Activated CD4-positive, alpha-beta T cell treated with anti-CD3 and anti-CD28 coated beads, Interleukin-2, amount 10 ng/mL, durations not matched to agents 24 days and 14 days (primary cell): ENCODE measurements at regions not wholly inside any gene's neighbourhood (a gene's known extent, or its start where the extent isn't known, plus 50 kb on each side); places are given as distances from the start of the nearest gene placed in this dataset.

Experiments
- DNase-seq: peaks from one replicate; pipeline ENCODE4 v3.0.0; 2022
- H3K27ac Mint-ChIP-seq: one replicate; pipeline ENCODE4 v1.8.0; 2022; ENCODE audit warnings: mild to moderate bottlenecking, mixed read lengths
- H3K27me3 Mint-ChIP-seq: one replicate; pipeline ENCODE4 v1.8.0; 2022; ENCODE audit warnings: mixed read lengths
- H3K36me3 Mint-ChIP-seq: one replicate; pipeline ENCODE4 v1.8.0; 2022; ENCODE audit warnings: low read depth, mild to moderate bottlenecking, mixed read lengths
- H3K4me1 Mint-ChIP-seq: one replicate; pipeline ENCODE4 v1.8.0; 2021; ENCODE audit warnings: mixed read lengths
- H3K4me3 Mint-ChIP-seq: one replicate; pipeline ENCODE4 v1.8.0; 2022; ENCODE audit warnings: mild to moderate bottlenecking, moderate library complexity, mixed read lengths
- H3K9me3 Mint-ChIP-seq: one replicate; pipeline ENCODE4 v1.8.0; 2021; ENCODE audit warnings: mixed read lengths
- intact Hi-C: fragments of 100-400 bp; cut with micrococcal nuclease; formaldehyde crosslinking; loops from one replicate; pipeline ENCODE4 v1.15.1; 2023

GRCh38 chr14:22320362-22320750 is 268.7 kb downstream of the DAD1 start:
- H3K27ac Mint-ChIP-seq: peak overlapping the region; percentile 79
- no peaks in the 10 kb centered on the region for H3K36me3 Mint-ChIP-seq
- H3K4me3 Mint-ChIP-seq: peak overlapping the region; percentile 76
- H3K27me3 Mint-ChIP-seq: no peaks in the 10 kb centered on the region
- no peaks in the 10 kb centered on the region for H3K4me1 Mint-ChIP-seq
- DNase-seq: no peak
- intact Hi-C loops: no loop called here
- H3K9me3 Mint-ChIP-seq: no peaks in the 10 kb centered on the region

GRCh38 chr14:22319526-22320361 is 269.3 kb downstream of the DAD1 start:
- H3K9me3 Mint-ChIP-seq: no peaks in the 10 kb centered on the region
- no peaks in the 10 kb centered on the region for H3K4me1 Mint-ChIP-seq
- H3K27me3 Mint-ChIP-seq: no peaks in the 10 kb centered on the region
- intact Hi-C loops: loop anchor here (5.0 to 10.0 kb wide), 3 partner anchors 63 to 235 kb away; no protein-coding TSS in a partner anchor
- peak overlapping the region; percentile 76 for H3K27ac Mint-ChIP-seq
- H3K4me3 Mint-ChIP-seq: peak overlapping the region; percentile 76
- DNase-seq: peak; percentile 65
- no peaks in the 10 kb centered on the region for H3K36me3 Mint-ChIP-seq

DNA sequence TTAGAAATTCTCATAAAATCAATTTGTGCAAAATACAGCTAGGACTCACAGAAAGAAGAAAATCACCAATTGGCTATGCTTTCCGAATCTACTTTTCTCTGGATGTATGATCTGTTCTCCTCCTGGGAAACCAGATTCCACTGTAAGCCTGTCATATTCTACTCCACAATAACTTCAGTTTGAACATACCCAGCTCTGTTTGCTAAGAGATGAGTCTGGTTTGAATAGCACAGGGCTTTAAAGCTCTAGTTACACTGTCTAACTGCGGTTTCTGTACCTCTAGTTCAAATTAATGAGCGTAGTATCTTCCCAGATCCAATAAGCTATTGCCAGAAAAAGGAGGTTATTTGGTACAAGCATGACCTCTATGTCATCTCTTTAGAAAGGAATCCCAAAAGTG is 270.1 kb downstream of the DAD1 start:
- Mint-ChIP-seq H3K9me3 (no peaks in the 10 kb centered on the region), H3K27ac (peak overlapping the region; percentile 76), H3K27me3 (no peaks in the 10 kb centered on the region), H3K4me1 (no peaks in the 10 kb centered on the region), H3K4me3 (peak overlapping the region; percentile 32), H3K36me3 (no peaks in the 10 kb centered on the region)
- no peak for DNase-seq
- intact Hi-C loops: loop anchor here (5.0 to 10.0 kb wide), 3 partner anchors 63 to 236 kb away; no protein-coding TSS in a partner anchor

GRCh38 chr14:22316473-22316872 is 272.6 kb downstream of the DAD1 start:
- no peaks in the 10 kb centered on the region for H3K9me3 Mint-ChIP-seq
- H3K27ac Mint-ChIP-seq: peak overlapping the region; percentile 63
- DNase-seq: no peak
- H3K4me3 Mint-ChIP-seq: no peak overlapping the region
- H3K27me3 Mint-ChIP-seq: no peaks in the 10 kb centered on the region
- no peaks in the 10 kb centered on the region for H3K4me1 Mint-ChIP-seq
- intact Hi-C loops: loop anchor here (5.0 to 10.0 kb wide), 3 partner anchors 66 to 238 kb away; no protein-coding TSS in a partner anchor
- no peaks in the 10 kb centered on the region for H3K36me3 Mint-ChIP-seq

DNA sequence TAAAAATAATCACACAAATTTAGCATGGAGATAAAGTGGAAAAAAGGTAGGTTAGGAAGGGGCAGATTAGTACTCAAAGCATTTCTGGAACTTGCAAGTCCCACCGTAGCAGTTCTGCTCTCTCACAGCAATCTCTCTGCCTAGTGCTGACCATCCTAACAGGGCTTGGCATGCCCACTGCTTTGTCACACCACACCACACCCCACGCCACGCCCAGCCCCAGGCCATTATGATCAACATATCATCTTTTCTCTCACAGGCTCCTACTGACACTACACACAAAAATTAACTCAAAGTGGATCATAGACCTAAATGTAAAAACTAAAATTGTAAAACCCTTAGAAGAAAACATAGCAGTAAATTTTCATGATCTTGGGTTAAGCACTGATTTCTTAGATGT is 273.7 kb downstream of the DAD1 start:
- Mint-ChIP-seq H3K27ac (peak overlapping the region; percentile 85), H3K4me1 (no peaks in the 10 kb centered on the region), H3K27me3 (no peaks in the 10 kb centered on the region), H3K36me3 (no peaks in the 10 kb centered on the region), H3K9me3 (no peaks in the 10 kb centered on the region), H3K4me3 (no peak overlapping the region)
- no peak for DNase-seq
- intact Hi-C loops: loop anchor here (5.0 to 10.0 kb wide), 3 partner anchors 67 to 239 kb away; no protein-coding TSS in a partner anchor

GRCh38 chr14:22314183-22314820 is 274.7 kb downstream of the DAD1 start:
- no peaks in the 10 kb centered on the region for H3K4me1 Mint-ChIP-seq
- no peaks in the 10 kb centered on the region for H3K27me3 Mint-ChIP-seq
- H3K4me3 Mint-ChIP-seq: peak overlapping the region; percentile 69
- no peaks in the 10 kb centered on the region for H3K9me3 Mint-ChIP-seq
- DNase-seq: peak; percentile 60
- peak overlapping the region; percentile 85 for H3K27ac Mint-ChIP-seq
- intact Hi-C loops: loop anchor here (10.0 kb wide), 1 partner anchor 240 kb away; no protein-coding TSS in a partner anchor
- no peaks in the 10 kb centered on the region for H3K36me3 Mint-ChIP-seq

GRCh38 chr14:22313172-22313801 is 275.7 kb downstream of the DAD1 start:
- Mint-ChIP-seq H3K27me3 (no peaks in the 10 kb centered on the region), H3K4me3 (no peak overlapping the region), H3K27ac (peak overlapping the region; percentile 58), H3K9me3 (no peaks in the 10 kb centered on the region), H3K4me1 (no peaks in the 10 kb centered on the region), H3K36me3 (no peaks in the 10 kb centered on the region)
- intact Hi-C loops: loop anchor here (10.0 kb wide), 1 partner anchor 242 kb away; no protein-coding TSS in a partner anchor
- no peak for DNase-seq

DNA sequence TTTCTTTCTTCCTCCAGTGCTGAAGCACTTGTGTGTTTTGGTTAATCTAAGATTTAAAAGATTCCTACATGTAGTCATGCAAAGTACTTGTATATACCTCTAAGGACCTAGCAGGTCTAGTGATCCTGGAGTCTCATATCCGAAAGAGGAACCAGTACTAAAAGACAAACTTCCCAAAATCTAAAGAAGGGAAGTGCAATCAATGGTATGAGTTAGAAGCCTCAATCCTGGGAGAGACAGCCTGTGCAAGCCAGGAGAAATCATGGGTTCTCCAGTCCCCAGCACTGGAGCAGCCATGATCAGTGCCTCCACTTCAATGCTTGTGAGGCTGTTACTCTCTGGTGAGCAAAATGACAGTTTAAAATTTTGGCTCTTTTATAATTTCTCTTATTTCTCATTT is 277.4 kb downstream of the DAD1 start:
- Mint-ChIP-seq H3K27ac (no peak overlapping the region), H3K36me3 (no peaks in the 10 kb centered on the region), H3K27me3 (no peaks in the 10 kb centered on the region), H3K9me3 (no peaks in the 10 kb centered on the region), H3K4me1 (no peaks in the 10 kb centered on the region), H3K4me3 (no peak overlapping the region)
- intact Hi-C loops: loop anchor here (10.0 kb wide), 1 partner anchor 243 kb away; no protein-coding TSS in a partner anchor
- no peak for DNase-seq

- Mint-ChIP-seq H3K4me3 (no peak overlapping the region), H3K27me3 (no peaks in the 10 kb centered on the region), H3K36me3 (no peaks in the 10 kb centered on the region), H3K27ac (no peak overlapping the region), H3K9me3 (no peaks in the 10 kb centered on the region), H3K4me1 (no peaks in the 10 kb centered on the region)
- intact Hi-C loops: no loop called here
- no peak for DNase-seq
Measured at GRCh38 chr14:22305607-22306006, 283.4 kb downstream of the DAD1 start.

DNA sequence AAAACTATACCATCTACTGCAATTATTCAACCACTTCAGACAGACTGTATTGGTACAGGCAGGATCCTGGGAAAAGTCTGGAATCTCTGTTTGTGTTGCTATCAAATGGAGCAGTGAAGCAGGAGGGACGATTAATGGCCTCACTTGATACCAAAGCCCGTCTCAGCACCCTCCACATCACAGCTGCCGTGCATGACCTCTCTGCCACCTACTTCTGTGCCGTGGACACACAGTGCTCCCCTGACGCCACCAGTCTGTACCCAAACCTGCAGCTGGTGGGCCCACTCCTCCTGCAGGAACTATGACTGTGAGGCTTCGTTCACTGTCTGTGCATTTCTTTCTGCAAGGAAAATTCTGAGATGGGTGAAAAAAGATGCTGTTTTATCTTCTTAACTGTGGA is 284.7 kb downstream of the DAD1 start:
- intact Hi-C loops: no loop called here
- DNase-seq: no peak
- Mint-ChIP-seq H3K4me3 (peak overlapping the region; percentile 71), H3K27me3 (no peaks in the 10 kb centered on the region), H3K4me1 (no peaks in the 10 kb centered on the region), H3K36me3 (no peaks in the 10 kb centered on the region), H3K9me3 (no peaks in the 10 kb centered on the region), H3K27ac (peak overlapping the region; percentile 45)

DNA sequence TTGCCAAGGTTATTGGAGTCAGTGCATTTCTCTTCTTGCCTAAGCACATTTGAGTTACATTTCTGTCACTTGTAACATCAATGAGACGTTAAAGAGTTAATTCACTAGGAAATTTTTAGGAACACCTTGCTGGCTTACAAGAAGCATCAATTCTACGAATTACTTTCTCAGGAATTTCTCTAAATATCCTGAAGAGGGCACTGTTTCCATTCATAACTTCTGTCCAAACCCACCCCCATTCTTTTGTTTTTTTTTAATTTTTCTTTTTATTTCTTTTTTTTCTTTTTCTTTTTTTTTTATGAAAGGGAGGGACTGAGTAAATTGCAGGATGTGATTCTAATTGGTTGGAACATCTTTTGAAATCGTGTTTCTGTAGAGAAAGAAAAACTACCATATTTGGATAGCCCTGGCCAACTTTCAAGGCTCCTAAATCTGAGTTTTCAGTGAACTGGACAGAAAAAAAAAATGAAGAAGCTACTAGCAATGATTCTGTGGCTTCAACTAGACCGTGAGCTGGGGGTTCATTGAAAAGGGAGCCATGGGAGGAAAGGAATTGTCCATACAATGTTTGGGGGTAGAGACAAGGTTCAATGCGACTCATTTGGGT is 285.3 kb downstream of the DAD1 start:
- intact Hi-C loops: no loop called here
- Mint-ChIP-seq H3K36me3 (no peaks in the 10 kb centered on the region), H3K4me3 (peak overlapping the region; percentile 71), H3K4me1 (no peaks in the 10 kb centered on the region), H3K9me3 (no peaks in the 10 kb centered on the region), H3K27ac (peak overlapping the region; percentile 63), H3K27me3 (no peaks in the 10 kb centered on the region)
- no peak for DNase-seq

- H3K36me3 Mint-ChIP-seq: no peaks in the 10 kb centered on the region
- DNase-seq: no peak
- no peak overlapping the region for H3K4me3 Mint-ChIP-seq
- intact Hi-C loops: no loop called here
- no peak overlapping the region for H3K27ac Mint-ChIP-seq
- no peaks in the 10 kb centered on the region for H3K9me3 Mint-ChIP-seq
- H3K4me1 Mint-ChIP-seq: no peaks in the 10 kb centered on the region
- H3K27me3 Mint-ChIP-seq: no peaks in the 10 kb centered on the region
Measured at GRCh38 chr14:22300646-22301045, 288.4 kb downstream of the DAD1 start.

GRCh38 chr14:22297376-22297775 is 291.6 kb downstream of the DAD1 start:
- Mint-ChIP-seq H3K9me3 (no peaks in the 10 kb centered on the region), H3K36me3 (no peaks in the 10 kb centered on the region), H3K4me3 (no peak overlapping the region), H3K27me3 (no peaks in the 10 kb centered on the region), H3K4me1 (no peaks in the 10 kb centered on the region), H3K27ac (no peak overlapping the region)
- DNase-seq: no peak
- intact Hi-C loops: no loop called here
